Hindlimb muscle (tissue), 1 donor: ENCODE measurements at regions not wholly inside any gene's neighbourhood (a gene's known extent, or its start where the extent isn't known, plus 50 kb on each side); places are given as distances from the start of the nearest gene placed in this dataset.

Experiments
- DNase-seq: peaks from one replicate; pipeline ENCODE4 v3.0.0-alpha.2; 2013

DNA sequence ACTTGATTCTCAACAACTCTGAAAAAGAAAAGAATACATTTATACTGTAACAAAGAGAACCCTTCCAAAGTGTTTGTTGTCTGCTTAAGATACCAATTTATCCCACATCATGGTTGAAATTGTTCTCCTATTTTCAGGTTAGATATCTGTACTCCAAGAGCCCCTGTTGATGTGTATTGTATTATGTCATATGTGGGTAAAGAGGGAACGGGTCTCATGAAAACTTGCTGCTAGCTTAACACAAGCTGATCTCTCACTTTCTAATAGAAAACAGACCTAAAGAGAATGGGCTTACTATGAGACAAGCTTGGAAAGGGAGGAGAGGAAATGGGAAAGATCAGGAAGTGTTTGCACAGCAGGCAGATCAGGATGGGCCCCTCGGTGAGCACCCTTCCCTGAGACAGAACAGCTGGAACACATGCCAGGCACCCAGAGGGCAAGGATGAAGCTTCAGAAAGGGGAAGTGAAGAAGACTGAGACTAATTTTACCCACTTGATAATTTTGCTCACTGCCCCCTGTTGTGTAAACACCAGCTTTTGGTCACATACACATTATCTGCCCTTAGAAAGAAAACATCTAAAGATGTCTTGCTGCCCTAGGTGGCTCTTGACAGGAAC lies 747.9 kb upstream of the CCDC54 start:
- DNase-seq: no peak

DNA sequence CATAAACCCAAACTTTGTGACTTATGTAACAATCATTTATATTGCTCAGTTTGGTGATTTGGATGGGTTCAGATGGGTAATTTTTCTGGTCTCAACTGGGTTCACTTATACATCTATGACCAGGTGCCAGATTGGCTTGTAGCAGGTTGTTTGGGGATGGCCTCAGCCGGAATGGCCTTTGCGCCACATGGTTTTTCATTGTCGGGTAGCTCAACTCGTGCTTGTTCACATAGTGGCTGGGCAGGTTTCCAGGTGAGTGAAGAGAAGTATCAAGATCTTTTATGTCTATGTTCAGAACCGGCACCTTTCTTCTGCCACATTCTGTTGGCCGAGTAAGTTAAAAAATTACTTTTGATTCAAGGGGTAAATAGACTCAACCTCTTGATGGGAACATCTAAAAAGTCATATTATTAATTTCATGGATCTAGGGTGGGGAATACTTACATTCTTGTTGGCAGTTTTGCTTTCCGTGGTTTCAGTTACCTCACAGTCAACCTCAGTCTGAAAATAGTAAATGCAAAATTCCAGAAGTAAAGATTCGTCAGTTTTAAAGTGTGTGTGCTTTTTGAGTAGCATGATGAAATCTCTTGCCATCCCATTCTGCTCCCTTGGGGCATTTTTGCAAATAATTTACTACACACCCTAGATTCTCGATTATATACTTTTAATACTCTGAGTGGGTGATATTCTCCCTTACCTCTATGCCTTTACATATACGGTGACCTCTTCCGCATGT lies 745.7 kb upstream of the CCDC54 start:
- DNase-seq: no peak

- DNase-seq: no peak
Measured at GRCh38 chr3:106635271-106635670, 742.0 kb upstream of the CCDC54 start.

DNA sequence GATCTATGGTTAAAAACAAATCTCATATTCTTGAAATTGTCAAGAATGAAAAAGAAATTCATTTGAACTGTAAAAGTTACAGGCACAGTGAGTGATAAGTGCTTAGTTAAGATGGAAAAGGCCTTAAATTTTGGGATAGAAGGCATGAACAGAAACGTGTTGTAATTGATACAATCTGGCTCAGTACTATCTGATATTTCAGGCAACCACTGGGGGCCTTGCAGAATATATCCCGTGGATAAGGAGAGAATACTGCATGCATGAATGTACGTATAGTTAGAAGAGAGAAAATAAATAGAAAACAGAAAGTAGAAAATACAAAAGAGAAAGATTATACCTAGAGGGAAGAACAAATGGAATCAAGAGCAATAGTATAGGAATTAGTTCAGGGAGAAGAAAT lies 741.4 kb upstream of the CCDC54 start:
- no peak for DNase-seq

DNA sequence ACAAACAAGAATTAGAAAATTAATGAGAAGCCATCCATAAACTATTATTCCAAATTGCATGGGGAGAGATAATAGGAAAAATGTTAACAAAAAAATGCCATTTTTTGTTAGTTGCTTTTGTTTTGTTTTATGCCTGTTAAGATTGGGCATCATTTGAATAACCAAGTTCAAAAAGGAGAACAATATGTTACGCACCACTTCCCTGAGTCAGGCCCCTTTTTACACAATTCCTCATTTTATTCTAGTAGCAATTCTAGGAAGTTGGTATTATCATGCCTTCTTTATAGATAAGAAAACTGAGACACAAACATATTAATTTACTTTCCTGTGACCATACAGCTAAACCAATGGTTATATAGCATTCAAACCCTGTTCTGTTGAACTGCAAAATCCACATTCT lies 736.9 kb upstream of the CCDC54 start:
- no peak for DNase-seq

DNA sequence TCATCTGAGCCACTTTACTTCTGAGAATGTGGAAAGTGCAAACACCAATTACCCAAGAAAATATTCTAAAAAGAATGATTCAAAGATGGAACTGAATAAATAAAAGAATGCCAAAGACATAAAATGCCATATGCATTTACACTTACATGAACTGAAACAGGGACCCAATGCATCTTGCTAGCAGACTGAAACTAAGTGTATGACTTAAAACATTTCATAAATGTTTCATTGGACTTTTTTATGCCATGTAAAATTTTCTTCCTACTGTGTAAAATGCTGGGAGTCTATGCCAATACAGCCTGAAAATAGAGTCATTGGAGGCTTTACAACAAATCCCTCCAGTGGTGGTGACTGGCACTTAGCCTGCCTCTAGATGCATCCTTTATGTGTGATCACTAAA lies 735.1 kb upstream of the CCDC54 start:
- no peak for DNase-seq

- no peak for DNase-seq
Measured at GRCh38 chr3:106643684-106644161, 733.5 kb upstream of the CCDC54 start.

DNA sequence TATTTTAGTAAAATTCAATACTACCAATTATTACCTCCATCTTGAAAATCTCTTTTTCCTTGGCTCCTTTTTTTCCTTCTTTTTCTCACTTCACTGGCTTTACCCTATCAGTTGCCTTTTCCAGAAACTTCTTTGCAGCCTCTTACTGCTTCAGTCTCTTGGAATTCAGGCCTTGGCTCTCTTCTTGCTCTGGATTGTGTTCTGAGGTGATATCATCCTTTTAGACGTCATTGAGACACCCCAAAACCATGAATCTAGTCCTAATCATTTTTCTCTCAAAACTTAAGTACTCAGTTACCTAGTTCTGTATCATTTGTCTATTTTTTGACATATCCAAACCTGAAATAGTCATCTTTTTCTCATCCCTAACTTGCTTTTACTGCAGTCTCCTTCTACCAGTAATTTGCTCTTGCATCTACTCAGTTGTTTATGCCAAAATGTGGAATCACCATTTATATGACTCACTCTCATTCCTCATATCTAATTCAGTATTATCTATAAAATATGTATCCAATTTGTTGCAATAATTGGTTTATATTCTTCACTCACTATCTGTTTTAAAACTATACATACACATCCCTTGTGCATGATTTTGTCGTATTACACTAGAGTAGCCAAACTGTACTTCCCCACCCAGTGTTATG lies 703.2 kb upstream of the CCDC54 start:
- no peak for DNase-seq

DNA sequence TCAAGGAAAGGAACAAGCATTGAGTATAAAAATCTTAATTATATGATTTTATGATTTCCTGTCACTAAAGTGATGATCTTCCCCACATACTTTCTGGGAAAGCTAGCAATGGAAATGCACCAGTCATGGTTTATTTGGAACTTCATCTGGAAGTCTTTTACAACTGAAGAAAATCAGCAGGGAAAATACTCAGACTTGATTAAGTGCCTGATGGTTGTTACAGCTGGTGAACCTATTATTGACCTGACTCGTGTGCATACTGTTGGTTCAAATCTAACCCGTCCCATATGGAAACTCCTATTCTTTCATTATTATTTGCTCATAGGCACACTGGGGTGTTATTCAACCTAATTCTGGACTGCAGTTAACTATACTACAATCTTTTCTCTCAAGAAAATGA lies 701.8 kb upstream of the CCDC54 start:
- DNase-seq: peak; percentile 14

DNA sequence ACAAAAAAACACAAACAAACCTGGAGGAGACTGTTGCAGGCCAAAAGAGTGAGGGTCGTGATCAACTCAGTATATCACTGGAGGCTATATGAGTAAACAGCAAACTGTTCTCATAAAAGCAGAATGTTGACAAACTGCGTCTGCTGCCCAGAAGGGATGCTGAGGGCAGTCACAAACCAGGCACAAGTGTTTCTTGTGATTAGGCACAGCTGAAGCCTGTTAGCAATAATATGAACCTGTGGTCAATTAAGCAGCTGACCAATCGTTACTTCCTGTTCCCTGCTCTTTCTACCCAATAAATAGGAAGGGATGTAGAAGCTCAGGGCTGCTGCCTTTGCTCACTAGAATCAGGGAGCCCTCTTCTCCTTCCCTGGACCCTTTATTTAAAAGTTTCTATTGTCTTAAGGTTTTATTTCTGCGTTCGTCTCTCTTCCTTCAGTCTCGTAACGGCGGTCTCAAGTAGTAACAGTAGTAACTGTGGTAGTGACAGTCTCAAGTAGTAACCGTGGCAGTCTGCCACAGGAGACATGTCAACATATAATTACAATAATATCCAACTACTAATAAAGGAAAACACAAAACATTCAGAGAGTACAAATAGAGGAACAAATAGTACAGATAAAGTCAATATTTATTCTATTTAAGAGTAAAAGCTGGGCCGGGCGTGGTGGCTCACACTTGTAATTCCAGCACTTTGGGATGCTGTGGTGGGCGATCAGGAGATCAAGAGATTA lies 698.4 kb upstream of the CCDC54 start:
- no peak for DNase-seq

DNA sequence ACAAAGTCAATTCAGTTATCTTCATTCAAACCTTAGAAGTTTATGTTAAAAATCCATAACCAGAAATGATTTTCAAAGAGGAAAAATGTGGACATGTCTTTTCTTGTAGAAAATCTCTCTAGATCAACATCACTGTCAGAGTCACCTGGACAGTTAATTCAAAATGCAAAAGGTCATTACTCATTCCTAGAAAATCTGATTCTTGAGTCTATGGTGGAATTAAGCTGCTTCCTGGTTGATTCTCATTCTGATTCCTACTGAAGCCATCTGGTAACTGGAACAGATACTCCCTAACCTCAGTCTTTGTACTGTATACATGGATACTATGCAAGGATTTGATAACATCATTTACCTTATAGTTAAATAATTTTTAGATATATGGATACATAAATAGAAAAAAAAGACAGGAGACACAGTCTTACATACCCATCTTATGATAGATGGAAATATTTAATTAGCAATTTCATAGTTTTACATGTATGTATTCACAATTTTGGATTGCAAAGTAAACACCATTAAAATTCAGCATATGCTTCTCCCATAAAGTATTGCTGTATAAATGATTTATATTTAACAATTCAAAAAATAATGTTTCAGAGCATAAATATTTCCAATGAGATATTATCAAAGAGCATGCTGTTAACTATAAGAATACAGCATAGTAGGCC lies 693.2 kb upstream of the CCDC54 start:
- DNase-seq: no peak

GRCh38 chr3:106685745-106686144 lies 691.5 kb upstream of the CCDC54 start:
- no peak for DNase-seq

DNA sequence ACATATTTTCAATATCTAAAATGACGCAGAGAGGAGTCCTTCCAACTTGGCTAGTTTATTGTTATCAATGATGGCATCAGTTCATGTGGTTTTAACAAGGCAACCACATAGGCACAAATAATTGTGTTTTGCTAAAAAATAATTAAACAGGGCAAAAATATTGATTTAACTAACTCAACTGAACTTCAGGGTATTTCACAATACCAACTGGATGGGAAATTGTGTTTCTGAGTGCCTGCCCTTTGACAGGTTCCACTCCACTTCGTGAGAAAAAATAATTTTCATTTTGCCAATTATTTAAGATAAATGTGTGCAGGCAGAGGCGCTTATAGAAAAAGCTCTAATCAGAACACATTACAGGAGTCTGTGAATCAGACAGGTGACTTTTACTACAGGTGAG lies 689.3 kb upstream of the CCDC54 start:
- no peak for DNase-seq

DNA sequence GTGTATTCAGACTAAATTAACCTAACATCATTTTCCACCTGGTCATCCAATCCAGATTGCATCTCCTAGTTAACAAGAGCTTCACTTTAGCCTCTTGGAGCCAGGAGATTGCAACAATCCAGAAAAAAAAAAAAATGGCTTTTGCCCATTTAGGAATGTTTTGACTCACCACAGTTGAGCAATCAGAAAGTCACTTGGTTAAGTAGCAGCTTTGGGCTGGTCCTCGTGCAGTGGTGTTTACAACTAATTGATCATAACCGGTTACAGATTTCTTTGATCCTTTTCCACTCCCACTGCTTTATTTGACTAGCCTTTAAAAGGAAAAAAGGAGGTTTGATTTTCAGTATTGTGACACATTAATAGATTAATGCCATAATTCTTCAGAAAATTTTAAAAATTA lies 688.8 kb upstream of the CCDC54 start:
- DNase-seq: no peak

- no peak for DNase-seq
Measured at GRCh38 chr3:106691476-106691875, 685.8 kb upstream of the CCDC54 start.

- DNase-seq: no peak
Measured at GRCh38 chr3:106692624-106693023, 684.6 kb upstream of the CCDC54 start.

- DNase-seq: no peak
Measured at GRCh38 chr3:106699122-106699521, 678.1 kb upstream of the CCDC54 start.

DNA sequence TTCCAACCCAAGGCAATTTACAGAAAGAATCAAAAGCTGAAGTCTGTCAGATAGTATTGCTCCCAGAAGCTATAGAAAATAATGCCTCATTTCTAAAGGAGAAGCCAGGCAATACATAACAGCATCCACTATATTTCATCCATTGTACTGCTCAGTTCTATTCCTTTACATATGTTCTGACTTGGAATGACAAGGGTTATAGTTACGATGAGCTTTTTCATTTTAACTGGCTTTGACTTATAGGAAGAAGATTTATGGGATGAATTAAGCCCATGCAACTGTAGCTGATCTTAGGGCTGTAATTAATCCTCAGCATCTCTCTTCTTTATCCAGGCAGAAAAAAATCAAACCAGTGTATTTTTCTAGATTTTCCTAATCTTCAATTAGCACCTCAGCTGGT lies 676.3 kb upstream of the CCDC54 start:
- no peak for DNase-seq

GRCh38 chr3:106703524-106703923 lies 673.7 kb upstream of the CCDC54 start:
- DNase-seq: no peak

DNA sequence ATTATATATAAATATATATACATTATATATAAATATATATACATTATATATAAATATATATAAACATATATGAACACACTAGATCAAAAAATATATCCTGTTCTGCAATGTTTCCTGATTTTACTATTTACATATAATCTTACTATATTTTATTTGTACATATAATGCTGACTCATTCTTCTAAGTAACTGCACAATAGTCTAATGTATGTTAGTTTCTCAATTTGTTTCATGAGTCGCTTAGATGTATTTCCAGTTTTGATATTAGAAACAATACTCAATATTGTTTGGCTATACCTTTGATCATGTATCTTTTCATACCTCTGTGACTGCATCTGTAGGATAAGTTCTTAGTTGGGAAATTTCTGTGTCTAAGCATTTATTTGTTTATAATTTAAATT lies 669.9 kb upstream of the CCDC54 start:
- no peak for DNase-seq

DNA sequence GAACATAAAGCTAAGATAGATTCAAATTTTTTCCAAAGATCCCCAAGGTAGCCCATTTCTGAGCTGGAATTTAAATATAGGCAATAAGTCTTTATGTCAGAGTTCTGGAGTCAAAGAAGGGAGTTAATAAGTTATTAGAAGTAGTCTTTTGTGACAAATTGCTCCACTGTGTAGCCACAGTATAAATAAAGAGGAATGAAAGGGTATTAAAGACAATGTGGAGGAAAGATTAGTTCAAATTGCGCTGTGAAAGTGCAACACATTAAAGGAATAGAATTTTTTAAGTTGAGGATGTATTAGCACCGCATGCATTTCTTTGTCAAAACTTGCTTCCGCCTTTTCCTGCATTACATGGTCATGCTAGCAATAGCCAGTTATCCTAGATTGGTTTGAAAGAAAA lies 666.6 kb upstream of the CCDC54 start:
- no peak for DNase-seq

- no peak for DNase-seq
Measured at GRCh38 chr3:106711650-106712049, 665.6 kb upstream of the CCDC54 start.

DNA sequence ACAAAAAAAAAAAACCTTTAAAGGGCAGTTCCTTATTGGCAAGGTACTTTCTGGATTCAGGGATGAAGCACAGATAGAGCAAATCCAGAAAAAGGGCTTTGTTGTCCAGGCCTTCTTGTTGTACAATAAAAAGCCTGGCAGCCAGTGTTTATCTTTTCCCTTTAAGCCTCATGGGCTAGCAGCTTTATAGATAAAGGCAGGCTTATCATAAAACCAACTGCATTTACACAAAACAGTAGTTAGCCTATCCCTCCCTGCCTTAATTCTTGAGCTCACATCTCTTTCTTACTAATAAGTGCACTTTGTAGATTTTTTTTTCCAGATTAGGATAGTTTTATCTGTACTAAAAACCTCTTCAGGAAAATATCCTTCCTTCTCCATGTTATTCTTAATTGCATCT lies 662.8 kb upstream of the CCDC54 start:
- no peak for DNase-seq
